ENCODE measurements at regions not wholly inside any gene's neighbourhood (a gene's known extent, or its start where the extent isn't known, plus 50 kb on each side); places are given as distances from the start of the nearest gene placed in this dataset.
"Not testable (repeated sequence)": the region's sequence is repeated elsewhere in the genome, so short reads cannot be mapped to it uniquely, and the experiment has no call there.

DNA sequence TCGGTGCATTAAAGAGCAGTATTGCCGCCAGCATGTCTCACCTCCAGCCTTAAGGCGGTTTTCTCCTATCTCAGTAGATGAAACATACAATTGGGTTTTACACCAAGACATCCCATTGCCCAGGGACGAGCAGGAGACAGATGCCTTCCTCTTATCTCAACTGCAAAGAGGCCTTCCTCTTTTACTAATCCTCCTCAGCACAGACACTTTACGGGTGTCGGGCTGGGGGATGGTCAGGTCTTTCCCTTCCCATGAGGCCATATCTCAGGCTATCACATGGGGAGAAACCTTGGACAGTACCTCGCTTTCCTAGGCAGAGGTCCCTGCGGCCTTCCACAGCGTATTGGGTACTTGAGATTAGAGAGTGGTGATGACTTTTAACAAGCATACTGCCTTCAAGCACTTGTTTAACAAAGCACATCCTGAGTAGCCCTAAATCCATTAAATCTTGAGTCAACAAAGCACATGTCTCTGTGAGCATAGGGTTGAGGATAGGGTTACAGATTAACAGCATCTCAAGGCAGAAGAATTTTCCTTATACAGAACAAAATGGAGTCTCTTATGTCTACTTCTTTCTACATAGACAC is 60.8 kb upstream of the APBB1IP start:
- not testable (repeated sequence) for H3K4me1 ChIP-seq (ENCODE audit: control insufficient read depth in 2 of 2, insufficient read depth in 1 of 2, low read depth in 1 of 2, low read length in 2 of 2); H3K9me3 ChIP-seq (replicated peaks in 1 of 2; ENCODE audit: control insufficient read depth in 2 of 2, insufficient read depth in 1 of 2, low read depth in 1 of 2, low read length in 2 of 2); H3K18ac ChIP-seq (ENCODE audit: low read length); H4K91ac ChIP-seq (ENCODE audit: low read depth, low read length, poor library complexity); DNase-seq (ENCODE audit: low spot score); H3K4ac ChIP-seq (ENCODE audit: low read length); H3K4me2 ChIP-seq (ENCODE audit: insufficient read depth, low read length, poor library complexity, severe bottlenecking); H2AFZ ChIP-seq (ENCODE audit: low read length); H3K23ac ChIP-seq (ENCODE audit: low read depth, low read length, poor library complexity); H2BK120ac ChIP-seq (ENCODE audit: low read depth, low read length); H4K8ac ChIP-seq (ENCODE audit: low read depth, low read length); H3K79me1 ChIP-seq (ENCODE audit: low read depth, low read length); H2BK12ac ChIP-seq (ENCODE audit: low read length); H2BK15ac ChIP-seq (ENCODE audit: low read length); H2AK5ac ChIP-seq (ENCODE audit: low read depth, low read length); H3K36me3 ChIP-seq (replicated peaks in 1 of 2; ENCODE audit: control insufficient read depth in 2 of 2, insufficient read depth in 2 of 2, low read length in 2 of 2); H3K27me3 ChIP-seq (ENCODE audit: control insufficient read depth in 3 of 3, insufficient read depth in 3 of 3, low read depth in 1 of 3, low read length in 3 of 3); H3K14ac ChIP-seq (ENCODE audit: low read length); H2BK5ac ChIP-seq (ENCODE audit: low read length); H3K9ac ChIP-seq (ENCODE audit: low read depth, low read length, poor library complexity); H3K4me3 ChIP-seq (ENCODE audit: low read length in 2 of 2); H3K27ac ChIP-seq (replicated peaks; ENCODE audit: low read length)
- WGBS, 2 donors (ENCODE audit: extremely low coverage in 2 of 2, insufficient read length in 2 of 2, insufficient replicate concordance in 1 of 2): no CpG with 5 or more reads among the region's 9 CpGs

DNA sequence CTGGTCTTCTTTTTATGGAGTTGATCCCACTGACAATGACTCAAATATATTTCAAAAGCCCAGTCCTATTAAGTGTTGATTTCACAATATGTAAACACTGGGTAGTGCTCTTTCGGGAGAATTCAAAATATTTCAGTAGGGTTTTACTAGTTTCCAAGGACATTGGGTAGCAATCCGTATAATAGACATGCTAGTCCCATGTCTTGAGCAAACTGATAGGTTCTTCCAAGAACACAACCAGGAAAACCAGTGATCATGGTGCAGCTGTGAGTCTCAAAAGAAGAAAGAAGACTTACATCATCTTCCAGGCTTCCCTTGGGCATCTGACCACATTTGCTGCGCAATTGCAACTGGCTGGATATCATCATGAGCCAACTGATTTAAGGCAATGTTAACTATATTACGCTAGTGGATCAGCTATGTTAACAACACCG is 59.3 kb upstream of the APBB1IP start:
- Histone ChIP-seq H3K14ac (ENCODE audit: low read length) (no peak overlapping the region), H2BK5ac (ENCODE audit: low read length) (no peak overlapping the region), H3K9me3 (replicated peaks in 1 of 2; ENCODE audit: control insufficient read depth in 2 of 2, insufficient read depth in 1 of 2, low read depth in 1 of 2, low read length in 2 of 2) (no peaks in the 10 kb centered on the region), H3K4ac (ENCODE audit: low read length) (no peak overlapping the region), H2AFZ (ENCODE audit: low read length) (no peak overlapping the region), H2BK120ac (ENCODE audit: low read depth, low read length) (no peak overlapping the region), H3K36me3 (replicated peaks in 1 of 2; ENCODE audit: control insufficient read depth in 2 of 2, insufficient read depth in 2 of 2, low read length in 2 of 2) (no peaks in the 10 kb centered on the region), H3K27me3 (ENCODE audit: control insufficient read depth in 3 of 3, insufficient read depth in 3 of 3, low read depth in 1 of 3, low read length in 3 of 3) (no peaks in the 10 kb centered on the region), H3K27ac (replicated peaks; ENCODE audit: low read length) (no peak overlapping the region), H4K91ac (ENCODE audit: low read depth, low read length, poor library complexity) (no peak overlapping the region), H2BK15ac (ENCODE audit: low read length) (no peak overlapping the region), H3K4me2 (ENCODE audit: insufficient read depth, low read length, poor library complexity, severe bottlenecking) (no peak overlapping the region), H3K18ac (ENCODE audit: low read length) (no peak overlapping the region), H4K8ac (ENCODE audit: low read depth, low read length) (no peak overlapping the region), H3K23ac (ENCODE audit: low read depth, low read length, poor library complexity) (no peak overlapping the region), H3K4me3 (ENCODE audit: low read length in 2 of 2) (no peak overlapping the region), H3K79me1 (ENCODE audit: low read depth, low read length) (no peaks in the 10 kb centered on the region), H2BK12ac (ENCODE audit: low read length) (no peak overlapping the region), H2AK5ac (ENCODE audit: low read depth, low read length) (no peak overlapping the region), H3K9ac (ENCODE audit: low read depth, low read length, poor library complexity) (no peak overlapping the region), H3K4me1 (ENCODE audit: control insufficient read depth in 2 of 2, insufficient read depth in 1 of 2, low read depth in 1 of 2, low read length in 2 of 2) (no peaks in the 10 kb centered on the region)
- no CpG with 5 or more reads among the region's 5 CpGs for WGBS, 2 donors (ENCODE audit: extremely low coverage in 2 of 2, insufficient read length in 2 of 2, insufficient replicate concordance in 1 of 2)
- DNase-seq (ENCODE audit: low spot score): no peak

DNA sequence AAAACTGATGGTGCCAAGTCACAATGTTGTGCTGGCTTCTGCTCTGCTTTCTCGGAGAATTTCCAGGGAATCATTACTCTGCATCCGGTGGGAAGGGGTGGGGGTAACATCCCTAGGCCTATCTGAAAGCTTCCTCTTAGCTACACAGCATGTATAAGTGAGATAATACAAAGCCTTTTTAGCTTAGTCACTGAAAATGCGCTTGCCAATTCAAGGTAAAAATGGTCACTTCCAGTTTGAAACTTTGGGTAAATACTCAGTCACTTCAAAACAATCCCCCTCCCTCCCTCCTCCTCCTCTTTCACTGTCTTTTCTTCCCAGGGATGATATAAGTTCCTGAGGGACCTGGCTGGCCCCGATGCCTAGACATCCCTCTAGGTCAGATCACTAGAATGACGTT is 57.3 kb upstream of the APBB1IP start:
- Histone ChIP-seq H2AK5ac (ENCODE audit: low read depth, low read length) (no peak overlapping the region), H3K27ac (replicated peaks; ENCODE audit: low read length) (no peak overlapping the region), H3K4me1 (ENCODE audit: control insufficient read depth in 2 of 2, insufficient read depth in 1 of 2, low read depth in 1 of 2, low read length in 2 of 2) (no peaks in the 10 kb centered on the region), H4K8ac (ENCODE audit: low read depth, low read length) (no peak overlapping the region), H2BK12ac (ENCODE audit: low read length) (no peak overlapping the region), H3K23ac (ENCODE audit: low read depth, low read length, poor library complexity) (no peak overlapping the region), H3K79me1 (ENCODE audit: low read depth, low read length) (no peaks in the 10 kb centered on the region), H3K18ac (ENCODE audit: low read length) (no peak overlapping the region), H2BK15ac (ENCODE audit: low read length) (no peak overlapping the region), H3K36me3 (replicated peaks in 1 of 2; ENCODE audit: control insufficient read depth in 2 of 2, insufficient read depth in 2 of 2, low read length in 2 of 2) (no peaks in the 10 kb centered on the region), H3K9ac (ENCODE audit: low read depth, low read length, poor library complexity) (no peak overlapping the region), H2AFZ (ENCODE audit: low read length) (no peak overlapping the region), H3K4me3 (ENCODE audit: low read length in 2 of 2) (no peak overlapping the region), H2BK120ac (ENCODE audit: low read depth, low read length) (no peak overlapping the region), H3K9me3 (replicated peaks in 1 of 2; ENCODE audit: control insufficient read depth in 2 of 2, insufficient read depth in 1 of 2, low read depth in 1 of 2, low read length in 2 of 2) (no peaks in the 10 kb centered on the region), H3K14ac (ENCODE audit: low read length) (no peak overlapping the region), H3K4ac (ENCODE audit: low read length) (no peak overlapping the region), H3K4me2 (ENCODE audit: insufficient read depth, low read length, poor library complexity, severe bottlenecking) (no peak overlapping the region), H2BK5ac (ENCODE audit: low read length) (no peak overlapping the region), H4K91ac (ENCODE audit: low read depth, low read length, poor library complexity) (no peak overlapping the region), H3K27me3 (ENCODE audit: control insufficient read depth in 3 of 3, insufficient read depth in 3 of 3, low read depth in 1 of 3, low read length in 3 of 3) (no peaks in the 10 kb centered on the region)
- WGBS, 2 donors (ENCODE audit: extremely low coverage in 2 of 2, insufficient read length in 2 of 2, insufficient replicate concordance in 1 of 2): no CpG with 5 or more reads among the region's 5 CpGs
- no peak for DNase-seq (ENCODE audit: low spot score)

DNA sequence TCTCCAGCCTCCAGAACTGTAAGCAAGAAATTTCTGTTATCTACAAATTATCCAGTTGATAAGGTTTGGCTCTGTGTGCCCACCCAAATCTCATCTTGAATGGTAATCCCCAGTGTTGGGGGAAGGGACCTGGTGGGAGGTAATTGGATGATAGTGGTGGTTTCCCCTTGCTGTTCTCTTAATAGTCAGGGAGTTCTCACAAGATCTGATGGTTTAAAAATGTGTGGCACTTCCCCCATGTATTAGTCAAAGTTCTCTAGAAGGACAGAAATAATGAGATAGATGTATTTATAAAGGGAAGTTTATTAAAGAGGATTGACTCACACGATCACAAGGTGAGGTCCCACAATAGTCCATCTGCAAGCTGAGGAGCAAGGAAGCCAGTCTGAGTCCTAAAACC is 56.2 kb upstream of the APBB1IP start:
- no peak overlapping the region for H2BK120ac ChIP-seq (ENCODE audit: low read depth, low read length)
- H2BK5ac ChIP-seq (ENCODE audit: low read length): no peak overlapping the region
- no peak overlapping the region for H3K9ac ChIP-seq (ENCODE audit: low read depth, low read length, poor library complexity)
- H2BK12ac ChIP-seq (ENCODE audit: low read length): no peak overlapping the region
- no peak for DNase-seq (ENCODE audit: low spot score)
- no peaks in the 10 kb centered on the region for H3K9me3 ChIP-seq (replicated peaks in 1 of 2; ENCODE audit: control insufficient read depth in 2 of 2, insufficient read depth in 1 of 2, low read depth in 1 of 2, low read length in 2 of 2)
- no peaks in the 10 kb centered on the region for H3K79me1 ChIP-seq (ENCODE audit: low read depth, low read length)
- H2BK15ac ChIP-seq (ENCODE audit: low read length): no peak overlapping the region
- whole genome bisulfite sequencing, 2 donors (ENCODE audit: extremely low coverage in 2 of 2, insufficient read length in 2 of 2, insufficient replicate concordance in 1 of 2): no CpG with 5 or more reads among the region's 1 CpG
- H3K36me3 ChIP-seq (replicated peaks in 1 of 2; ENCODE audit: control insufficient read depth in 2 of 2, insufficient read depth in 2 of 2, low read length in 2 of 2): no peaks in the 10 kb centered on the region
- no peak overlapping the region for H4K91ac ChIP-seq (ENCODE audit: low read depth, low read length, poor library complexity)
- H3K4me3 ChIP-seq (ENCODE audit: low read length in 2 of 2): no peak overlapping the region
- H3K27me3 ChIP-seq (ENCODE audit: control insufficient read depth in 3 of 3, insufficient read depth in 3 of 3, low read depth in 1 of 3, low read length in 3 of 3): no peaks in the 10 kb centered on the region
- no peak overlapping the region for H4K8ac ChIP-seq (ENCODE audit: low read depth, low read length)
- H3K4me1 ChIP-seq (ENCODE audit: control insufficient read depth in 2 of 2, insufficient read depth in 1 of 2, low read depth in 1 of 2, low read length in 2 of 2): no peaks in the 10 kb centered on the region
- no peak overlapping the region for H3K18ac ChIP-seq (ENCODE audit: low read length)
- H3K14ac ChIP-seq (ENCODE audit: low read length): no peak overlapping the region
- no peak overlapping the region for H3K4ac ChIP-seq (ENCODE audit: low read length)
- no peak overlapping the region for H3K27ac ChIP-seq (replicated peaks; ENCODE audit: low read length)
- peak overlapping the region; percentile 0 for H3K4me2 ChIP-seq (ENCODE audit: insufficient read depth, low read length, poor library complexity, severe bottlenecking)
- H2AFZ ChIP-seq (ENCODE audit: low read length): no peak overlapping the region
- H2AK5ac ChIP-seq (ENCODE audit: low read depth, low read length): no peak overlapping the region
- no peak overlapping the region for H3K23ac ChIP-seq (ENCODE audit: low read depth, low read length, poor library complexity)

Data from neuronal stem cell (in vitro differentiated cells).